ENCODE measurements at regions not wholly inside any gene's neighbourhood (a gene's known extent, or its start where the extent isn't known, plus 50 kb on each side); places are given as distances from the start of the nearest gene placed in this dataset.

DNA sequence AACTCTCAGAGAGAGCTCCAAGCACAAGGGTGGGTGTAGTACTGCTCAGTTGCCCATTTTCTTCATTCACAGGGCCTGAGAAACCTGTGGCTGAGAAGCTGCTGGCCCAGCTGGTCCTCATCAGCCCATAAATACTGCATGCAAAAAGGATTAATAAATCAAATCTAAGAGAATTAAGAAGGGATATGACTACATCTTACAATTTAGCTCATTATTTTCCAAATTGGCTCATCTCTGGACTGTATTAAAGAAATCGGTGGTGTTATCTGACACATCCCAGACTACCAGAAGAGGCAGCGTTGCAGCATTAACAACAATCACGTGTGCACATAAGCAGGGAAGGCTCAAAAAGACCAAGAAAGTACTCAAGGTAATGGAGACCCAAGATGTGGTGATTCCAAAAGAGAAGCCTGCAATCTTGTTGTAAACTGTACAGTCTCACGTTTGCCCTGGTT, 90.7 kb downstream of the CD24 start:
- TF ChIP-seq, protein P1, sequence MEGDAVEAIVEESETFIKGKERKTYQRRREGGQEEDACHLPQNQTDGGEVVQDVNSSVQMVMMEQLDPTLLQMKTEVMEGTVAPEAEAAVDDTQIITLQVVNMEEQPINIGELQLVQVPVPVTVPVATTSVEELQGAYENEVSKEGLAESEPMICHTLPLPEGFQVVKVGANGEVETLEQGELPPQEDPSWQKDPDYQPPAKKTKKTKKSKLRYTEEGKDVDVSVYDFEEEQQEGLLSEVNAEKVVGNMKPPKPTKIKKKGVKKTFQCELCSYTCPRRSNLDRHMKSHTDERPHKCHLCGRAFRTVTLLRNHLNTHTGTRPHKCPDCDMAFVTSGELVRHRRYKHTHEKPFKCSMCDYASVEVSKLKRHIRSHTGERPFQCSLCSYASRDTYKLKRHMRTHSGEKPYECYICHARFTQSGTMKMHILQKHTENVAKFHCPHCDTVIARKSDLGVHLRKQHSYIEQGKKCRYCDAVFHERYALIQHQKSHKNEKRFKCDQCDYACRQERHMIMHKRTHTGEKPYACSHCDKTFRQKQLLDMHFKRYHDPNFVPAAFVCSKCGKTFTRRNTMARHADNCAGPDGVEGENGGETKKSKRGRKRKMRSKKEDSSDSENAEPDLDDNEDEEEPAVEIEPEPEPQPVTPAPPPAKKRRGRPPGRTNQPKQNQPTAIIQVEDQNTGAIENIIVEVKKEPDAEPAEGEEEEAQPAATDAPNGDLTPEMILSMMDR (IDR thresholded peaks at IDR 0.05), result peak in 1 of 6 experiments; percentile 11
- TF ChIP-seq POLR2A (IDR thresholded peaks at IDR 0.05), result no peak

Data from Peyer's patch (tissue), 4 donors.